Panc1 (cell line): ENCODE measurements at regions not wholly inside any gene's neighbourhood (a gene's known extent, or its start where the extent isn't known, plus 50 kb on each side); places are given as distances from the start of the nearest gene placed in this dataset.

Source experiments
- ATAC-seq: fragments of 200-7000 bp; cut with Tn5 transposase; 2 replicates; pipeline ENCODE4 v1.9.1; 2020; ENCODE audit warnings: mild to moderate bottlenecking, moderate library complexity
- BruUV-seq: library from RNA; stranded (reverse); fragments of 400-500 nt; replicated peaks from 2 replicates; lab custom pipeline; 2021; lab: Mats Ljungman, UMichigan
- CTCF ChIA-PET: fragments of 300-600 bp; sonication (Branson Sonifier 250); formaldehyde crosslinking; loops from one replicate; lab custom pipeline; 2022; ENCODE audit warnings: antibody characterized with exemption; lab: Charles Lee
- POLR2A ChIA-PET: fragments of 300-600 bp; sonication (Branson Sonifier 250); formaldehyde crosslinking; loops from one replicate; lab custom pipeline; 2022; ENCODE audit warnings: antibody characterized with exemption; lab: Charles Lee
- DNase-seq: peaks from one replicate; pipeline ENCODE4 v3.0.0-alpha.2; 2010; ENCODE audit warnings: low read depth, low spot score
- H3K27ac ChIP-seq: 2 replicates; pipeline ENCODE4 v1.5.1; 2011; ENCODE audit warnings: mild to moderate bottlenecking, low read length, inconsistent platforms
- H3K27me3 ChIP-seq: fragments of 200-500 bp; sonication (Bioruptor generic); 2 replicates; pipeline ENCODE4 v1.6.0; 2014; ENCODE audit warnings: low read length, inconsistent platforms; ENCODE audit not compliant: control insufficient read depth, insufficient read depth
- H3K36me3 ChIP-seq: fragments of 200-500 bp; sonication (Bioruptor generic); 2 replicates; pipeline ENCODE4 v1.5.1; 2014; ENCODE audit warnings: inconsistent platforms, mild to moderate bottlenecking, low read length, moderate library complexity; ENCODE audit not compliant: control insufficient read depth, insufficient read depth
- H3K4me1 ChIP-seq: 2 replicates; pipeline ENCODE4 v1.5.1; 2011; ENCODE audit warnings: inconsistent platforms, mild to moderate bottlenecking, low read length, moderate library complexity; ENCODE audit not compliant: control insufficient read depth, insufficient read depth
- H3K4me3 ChIP-seq, 2 experiments: 2 replicates each; pipeline ENCODE4 v1.5.1; 2011 to 2012; ENCODE audit warnings: low read depth in 2 of 2, low read length in 2 of 2, mild to moderate bottlenecking in 2 of 2, inconsistent platforms in 1 of 2, moderate library complexity in 1 of 2
- H3K9me3 ChIP-seq: fragments of 200-500 bp; sonication (Bioruptor generic); 2 replicates; pipeline ENCODE4 v1.5.1; 2014; ENCODE audit warnings: low read depth, mild to moderate bottlenecking, inconsistent platforms, low read length, moderate library complexity; ENCODE audit not compliant: control insufficient read depth, insufficient read depth
- CTCF ChIP-seq: fragments of 450-650 bp; IDR thresholded peaks from 2 replicates; pipeline ENCODE4 v1.5.1; 2017; ENCODE audit warnings: mild to moderate bottlenecking
- POLR2AphosphoS5 ChIP-seq: IDR thresholded peaks from 2 replicates; pipeline ENCODE4 v1.6.1; 2012; ENCODE audit warnings: mild to moderate bottlenecking, low read depth, low read length, moderate library complexity
- REST ChIP-seq, 2 experiments: IDR thresholded peaks; 2 replicates each; pipeline ENCODE4 v1.6.1; 2011 to 2012; ENCODE audit warnings: low read depth in 2 of 2, control low read depth in 1 of 2, low read length in 1 of 2, mild to moderate bottlenecking in 1 of 2, moderate library complexity in 1 of 2; ENCODE audit not compliant: insufficient read depth in 1 of 2
- SIN3A ChIP-seq: IDR thresholded peaks from 2 replicates; pipeline ENCODE4 v1.6.1; 2012; ENCODE audit warnings: low read depth, mild to moderate bottlenecking, low read length, moderate library complexity, borderline replicate concordance; ENCODE audit not compliant: insufficient read depth
- TCF7L2 ChIP-seq: IDR thresholded peaks from 2 replicates; pipeline ENCODE4 v1.6.1; 2011; ENCODE audit warnings: mild to moderate bottlenecking, low read depth, low read length, inconsistent platforms
- in situ Hi-C: cut with HindIII; loops from 2 replicates; pipeline ENCODE4 v1.10.0; 2016; ENCODE audit warnings: low sequenced_read_pairs, low pct_unique_long_range_greater_than_20kb
- intact Hi-C: fragments of 100-400 bp; cut with micrococcal nuclease; formaldehyde crosslinking; loops from one replicate; pipeline ENCODE4 v1.10.0; 2022; ENCODE audit not compliant: unreplicated experiment

- ChIA-PET POLR2A (no interaction called here), CTCF (no interaction called here)
- Histone ChIP-seq H3K27me3 (no peaks in the 10 kb centered on the region), H3K27ac (no peak overlapping the region), H3K4me3 (no peak overlapping the region), H3K9me3 (no peaks in the 10 kb centered on the region), H3K4me1 (no peaks in the 10 kb centered on the region), H3K36me3 (no peaks in the 10 kb centered on the region)
- in situ Hi-C loops, result no loop called here
- no TSS peak for BruUV-seq
- ATAC-seq (no peak), DNase-seq (no peak)
- TF ChIP-seq CTCF, result no peak
- no peak for TF ChIP-seq REST (IDR thresholded peaks at IDR 0.05; ENCODE audit: insufficient read depth in 1 of 2, low read depth in 2 of 2, low read length in 1 of 2)
- TF ChIP-seq SIN3A, result no peak
- TF ChIP-seq TCF7L2, result no peak
- no peak for TF ChIP-seq POLR2AphosphoS5
- intact Hi-C loops, result no loop called here
These were observed 767.8 kb upstream of the GOLIM4 start for GRCh38 chr3:168863561-168863960.

GRCh38 chr3:168862466-168862865 is 766.7 kb upstream of the GOLIM4 start:
- no peaks in the 10 kb centered on the region for H3K4me1 ChIP-seq
- no peaks in the 10 kb centered on the region for H3K27me3 ChIP-seq
- intact Hi-C loops, result no loop called here
- ATAC-seq, result no peak
- no peak for TF ChIP-seq SIN3A
- no peak overlapping the region for H3K4me3 ChIP-seq
- POLR2A ChIA-PET, result no interaction called here
- no peaks in the 10 kb centered on the region for H3K36me3 ChIP-seq
- no peak for DNase-seq
- no peak overlapping the region for H3K27ac ChIP-seq
- CTCF ChIA-PET, result no interaction called here
- in situ Hi-C loops, result no loop called here
- no peaks in the 10 kb centered on the region for H3K9me3 ChIP-seq
- BruUV-seq, result no TSS peak

- intact Hi-C loops, result no loop called here
- BruUV-seq, result no TSS peak
These were observed 764.9 kb upstream of the GOLIM4 start for GRCh38 chr3:168860592-168860991.

More at GRCh38 chr3:168860592-168860991, 764.9 kb upstream of the GOLIM4 start:
- Histone ChIP-seq H3K9me3 (no peaks in the 10 kb centered on the region), H3K27ac (no peak overlapping the region), H3K27me3 (no peaks in the 10 kb centered on the region), H3K36me3 (no peaks in the 10 kb centered on the region), H3K4me3 (no peak overlapping the region), H3K4me1 (no peaks in the 10 kb centered on the region)
- CTCF ChIA-PET, result no interaction called here
- no peak for TF ChIP-seq CTCF
- no peak for TF ChIP-seq REST (IDR thresholded peaks at IDR 0.05; ENCODE audit: insufficient read depth in 1 of 2, low read depth in 2 of 2, low read length in 1 of 2)
- no peak for TF ChIP-seq SIN3A
- TF ChIP-seq POLR2AphosphoS5, result no peak
- no peak for TF ChIP-seq TCF7L2
- DNase-seq, result no peak
- POLR2A ChIA-PET, result no interaction called here
- in situ Hi-C loops, result no loop called here
- no peak for ATAC-seq
